ENCODE measurements at regions not wholly inside any gene's neighbourhood (a gene's known extent, or its start where the extent isn't known, plus 50 kb on each side); places are given as distances from the start of the nearest gene placed in this dataset.

DNA sequence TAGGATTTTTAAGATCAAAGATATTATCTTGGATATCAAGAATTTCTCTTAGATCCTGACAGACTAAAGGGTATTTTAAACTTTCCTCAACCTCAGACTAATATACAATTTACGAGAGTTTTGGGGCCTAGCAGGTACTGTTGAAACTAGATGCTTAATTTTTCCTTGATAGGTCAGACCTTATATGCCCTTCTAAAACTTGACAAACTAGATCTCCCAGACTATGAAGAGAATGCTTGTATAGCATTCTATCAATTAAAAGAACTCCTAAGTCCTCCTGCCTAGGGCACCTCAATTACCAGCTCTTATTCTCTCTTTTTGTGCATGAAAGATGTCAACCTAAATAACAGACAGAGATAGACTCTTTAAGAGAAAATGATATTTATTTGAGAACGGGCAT is 60.4 kb upstream of the TRIM9 start:
- TF ChIP-seq POLR2A (IDR thresholded peaks at IDR 0.05; ENCODE audit: low read depth, low read length) (no peak), TAF1 (IDR thresholded peaks at IDR 0.05; ENCODE audit: borderline replicate concordance, low read depth, low read length) (no peak), POLR2AphosphoS5 (IDR thresholded peaks at IDR 0.05; ENCODE audit: low read depth, low read length) (no peak)

Data from GM12892 (cell line).